Endothelial cell of umbilical vein (primary cell): ENCODE measurements at regions not wholly inside any gene's neighbourhood (a gene's known extent, or its start where the extent isn't known, plus 50 kb on each side); places are given as distances from the start of the nearest gene placed in this dataset.

Experiments
- BruUV-seq: library from RNA; stranded (reverse); fragments of 400-500 nt; replicated peaks from 2 replicates; lab custom pipeline; 2021; lab: Mats Ljungman, UMichigan
- CTCF ChIA-PET: fragments of 300-600, 350-600 bp; sonication (Branson Sonifier 250); formaldehyde crosslinking; loops from one replicate; lab custom pipeline; 2021; ENCODE audit warnings: antibody characterized with exemption, inconsistent platforms; lab: Charles Lee
- POLR2A ChIA-PET: fragments of 300-600, 350-600 bp; sonication (Branson Sonifier 250); formaldehyde crosslinking; loops from one replicate; lab custom pipeline; 2021; ENCODE audit warnings: antibody characterized with exemption, inconsistent platforms; lab: Charles Lee
- DNase-seq: peaks from one replicate; pipeline ENCODE4 v3.0.0-alpha.2; 2011; ENCODE audit warnings: low read depth, low spot score
- FAIRE-seq: peaks from 2 replicates; lab custom pipeline; 2011; peaks lifted over from hg19 to GRCh38; lab: Jason Lieb, UNC
- H2AFZ ChIP-seq: 2 replicates; pipeline ENCODE4 v1.6.0; 2012; ENCODE audit warnings: low read depth, low read length, control low read depth, inconsistent platforms
- H3K27ac ChIP-seq: 2 replicates; pipeline ENCODE4 v1.5.1; 2011; ENCODE audit warnings: low read depth, mild to moderate bottlenecking, control low read depth, low read length, moderate library complexity; ENCODE audit not compliant: insufficient read depth
- H3K27me3 ChIP-seq, 2 experiments: 2 replicates each; pipeline versions ENCODE4 v1.6.0 to v1.6.1; 2011; ENCODE audit warnings: low read length in 2 of 2, mixed read lengths in 1 of 2; ENCODE audit not compliant: control insufficient read depth in 2 of 2, insufficient read depth in 2 of 2
- H3K36me3 ChIP-seq, 2 experiments: 2 replicates in 1 of 2; 3 replicates in 1 of 2; pipeline ENCODE4 v1.5.1; 2011; ENCODE audit warnings: low read length in 2 of 2, mild to moderate bottlenecking in 1 of 2, moderate library complexity in 1 of 2; ENCODE audit not compliant: control insufficient read depth in 2 of 2, insufficient read depth in 2 of 2; ENCODE audit errors: extremely low read depth in 1 of 2
- H3K4me1 ChIP-seq: 3 replicates; pipeline ENCODE4 v1.5.1; 2011; ENCODE audit warnings: mild to moderate bottlenecking, low read length; ENCODE audit not compliant: control insufficient read depth, insufficient read depth; ENCODE audit errors: extremely low read depth
- H3K4me2 ChIP-seq: 2 replicates; pipeline ENCODE4 v1.6.1; 2011; ENCODE audit warnings: low read length, control low read depth, mixed read lengths; ENCODE audit not compliant: insufficient read depth
- H3K4me3 ChIP-seq, 3 experiments: fragments of 200-600 bp in 1 of 3; sonication (generic), shearing (Covaris generic) in 1 of 3; replicated peaks in 1 of 3; 2 replicates each; pipeline ENCODE4 v1.5.1; 2011 to 2016; ENCODE audit warnings: control low read depth in 3 of 3, low read length in 3 of 3, mild to moderate bottlenecking in 2 of 3, inconsistent platforms in 1 of 3, low read depth in 1 of 3, moderate library complexity in 1 of 3; ENCODE audit not compliant: insufficient read depth in 1 of 3
- H3K79me2 ChIP-seq: 2 replicates; pipeline ENCODE4 v1.6.0; 2012; ENCODE audit warnings: low read length, inconsistent platforms; ENCODE audit not compliant: control insufficient read depth, insufficient read depth
- H3K9ac ChIP-seq: replicated peaks from 2 replicates; pipeline ENCODE3; 2011; ENCODE audit warnings: low read length, control low read depth; ENCODE audit not compliant: insufficient read depth; ENCODE audit errors: extremely low read depth
- H3K9me1 ChIP-seq: replicated peaks from 3 replicates; pipeline ENCODE4 v1.6.0; 2011; ENCODE audit warnings: mild to moderate bottlenecking, low read length; ENCODE audit not compliant: control insufficient read depth, insufficient read depth; ENCODE audit errors: extremely low read depth
- H3K9me3 ChIP-seq: replicated peaks from 2 replicates; pipeline ENCODE4 v1.5.1; 2012; ENCODE audit warnings: low read length, inconsistent platforms; ENCODE audit not compliant: control insufficient read depth, insufficient read depth
- H4K20me1 ChIP-seq: replicated peaks from 2 replicates; pipeline ENCODE3; 2011; ENCODE audit warnings: mild to moderate bottlenecking, low read length; ENCODE audit not compliant: control insufficient read depth, insufficient read depth; ENCODE audit errors: extremely low read depth
- EZH2 ChIP-seq: IDR thresholded peaks from 2 replicates; pipeline ENCODE4 v1.6.1; 2012; ENCODE audit warnings: borderline replicate concordance, low read depth, mild to moderate bottlenecking, moderate library complexity, low read length, inconsistent platforms; ENCODE audit not compliant: severe bottlenecking
- FOS ChIP-seq: IDR thresholded peaks from 2 replicates; pipeline ENCODE4 v1.6.1; 2011; ENCODE audit warnings: mild to moderate bottlenecking, low read length, moderate library complexity, borderline replicate concordance; ENCODE audit not compliant: insufficient read depth
- GATA2 ChIP-seq: IDR thresholded peaks from 2 replicates; pipeline ENCODE4 v1.7.0; 2011; ENCODE audit warnings: low read depth, mild to moderate bottlenecking, moderate library complexity, mixed read lengths, low read length; ENCODE audit not compliant: insufficient read length, insufficient read depth
- JUN ChIP-seq: IDR thresholded peaks from 2 replicates; pipeline ENCODE4 v1.6.1; 2011; ENCODE audit warnings: borderline replicate concordance, low read depth; ENCODE audit not compliant: insufficient read length, insufficient read depth
- MAX ChIP-seq: IDR thresholded peaks from 2 replicates; pipeline ENCODE4 v1.6.1; 2011; ENCODE audit not compliant: insufficient read depth, insufficient read length
- MYC ChIP-seq: IDR thresholded peaks from one replicate; pipeline ENCODE4 v1.6.1; 2011; ENCODE audit warnings: mild to moderate bottlenecking, low read depth, low read length
- POLR2A ChIP-seq: IDR thresholded peaks from 2 replicates; pipeline ENCODE4 v1.6.1; 2012; ENCODE audit warnings: low read depth, mild to moderate bottlenecking, control low read depth, low read length
- POLR2AphosphoS5 ChIP-seq: IDR thresholded peaks from 2 replicates; pipeline ENCODE4 v1.6.1; 2012; ENCODE audit warnings: low read depth, mild to moderate bottlenecking, control low read depth, low read length, moderate library complexity; ENCODE audit not compliant: insufficient read depth
- dilution Hi-C: fragments of 300-500 bp; cut with MboI; formaldehyde crosslinking; loops from one replicate; pipeline ENCODE4 v1.15.0; 2019; ENCODE audit warnings: low sequenced_read_pairs; ENCODE audit not compliant: extremely low pct_ligation_motif_present
- intact Hi-C: fragments of 100-400 bp; cut with micrococcal nuclease; formaldehyde crosslinking; loops from one replicate; pipeline ENCODE4 v1.10.0; 2022
- TF ChIP-seq, protein P1 (sequence below), 2 donors: IDR thresholded peaks; 1 replicate in 1 of 2; 2 replicates in 1 of 2; pipeline ENCODE4 v1.5.1; 2011; ENCODE audit warnings: low read length in 2 of 2, mild to moderate bottlenecking in 2 of 2, moderate library complexity in 2 of 2, control low read depth in 1 of 2, inconsistent platforms in 1 of 2, low read depth in 1 of 2; ENCODE audit not compliant: insufficient read depth in 1 of 2; ENCODE audit errors: extremely low read depth in 1 of 2

DNA sequence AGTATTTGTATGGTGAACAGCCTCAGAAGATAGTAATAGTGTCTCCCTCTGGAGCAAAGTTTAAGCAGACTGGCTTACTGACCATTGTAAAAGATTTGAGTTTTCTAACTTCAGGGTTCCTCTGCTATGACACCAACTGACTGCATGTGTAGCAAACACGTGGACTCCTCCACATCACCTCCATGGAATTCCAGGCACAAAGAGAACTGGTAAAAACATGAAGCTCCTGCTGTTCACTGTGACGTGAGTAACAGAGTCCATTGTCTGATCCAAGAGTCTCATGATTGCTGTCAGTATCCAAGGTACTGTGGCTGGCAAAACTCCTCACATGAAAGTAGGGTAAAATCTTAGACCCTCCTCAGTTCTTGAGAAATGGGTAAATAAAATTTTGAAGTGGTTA is 107.6 kb upstream of the FAM9B start:
- Histone ChIP-seq H3K4me2 (no peak overlapping the region), H3K79me2 (no peaks in the 10 kb centered on the region), H3K27ac (no peak overlapping the region), H3K9me1 (no peaks in the 10 kb centered on the region), H3K9ac (no peak overlapping the region), H3K27me3 (peaks cover 0 to 2% of the 10 kb centered on the region in 2 experiments), H3K9me3 (no peaks in the 10 kb centered on the region), H3K4me3 (no peak overlapping the region), H3K36me3 (no peaks in the 10 kb centered on the region), H4K20me1 (no peaks in the 10 kb centered on the region), H3K4me1 (no peaks in the 10 kb centered on the region), H2AFZ (no peak overlapping the region)
- DNase-seq = no peak
- dilution Hi-C loops = no loop called here
- intact Hi-C loops = no loop called here
- POLR2A ChIA-PET = no interaction called here
- no TSS peak for BruUV-seq
- FAIRE-seq = no peak
- CTCF ChIA-PET = no interaction called here
- TF ChIP-seq JUN (no peak), EZH2 (no peak), MYC (no peak), GATA2 (no peak), MAX (no peak), POLR2A (no peak), FOS (no peak), POLR2AphosphoS5 (no peak)
- TF ChIP-seq, protein P1, sequence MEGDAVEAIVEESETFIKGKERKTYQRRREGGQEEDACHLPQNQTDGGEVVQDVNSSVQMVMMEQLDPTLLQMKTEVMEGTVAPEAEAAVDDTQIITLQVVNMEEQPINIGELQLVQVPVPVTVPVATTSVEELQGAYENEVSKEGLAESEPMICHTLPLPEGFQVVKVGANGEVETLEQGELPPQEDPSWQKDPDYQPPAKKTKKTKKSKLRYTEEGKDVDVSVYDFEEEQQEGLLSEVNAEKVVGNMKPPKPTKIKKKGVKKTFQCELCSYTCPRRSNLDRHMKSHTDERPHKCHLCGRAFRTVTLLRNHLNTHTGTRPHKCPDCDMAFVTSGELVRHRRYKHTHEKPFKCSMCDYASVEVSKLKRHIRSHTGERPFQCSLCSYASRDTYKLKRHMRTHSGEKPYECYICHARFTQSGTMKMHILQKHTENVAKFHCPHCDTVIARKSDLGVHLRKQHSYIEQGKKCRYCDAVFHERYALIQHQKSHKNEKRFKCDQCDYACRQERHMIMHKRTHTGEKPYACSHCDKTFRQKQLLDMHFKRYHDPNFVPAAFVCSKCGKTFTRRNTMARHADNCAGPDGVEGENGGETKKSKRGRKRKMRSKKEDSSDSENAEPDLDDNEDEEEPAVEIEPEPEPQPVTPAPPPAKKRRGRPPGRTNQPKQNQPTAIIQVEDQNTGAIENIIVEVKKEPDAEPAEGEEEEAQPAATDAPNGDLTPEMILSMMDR (IDR thresholded peaks at IDR 0.05; ENCODE audit: extremely low read depth in 1 of 2, insufficient read depth in 1 of 2, low read depth in 1 of 2, low read length in 2 of 2) = no peak
